ENCODE measurements at regions not wholly inside any gene's neighbourhood (a gene's known extent, or its start where the extent isn't known, plus 50 kb on each side); places are given as distances from the start of the nearest gene placed in this dataset.

DNA sequence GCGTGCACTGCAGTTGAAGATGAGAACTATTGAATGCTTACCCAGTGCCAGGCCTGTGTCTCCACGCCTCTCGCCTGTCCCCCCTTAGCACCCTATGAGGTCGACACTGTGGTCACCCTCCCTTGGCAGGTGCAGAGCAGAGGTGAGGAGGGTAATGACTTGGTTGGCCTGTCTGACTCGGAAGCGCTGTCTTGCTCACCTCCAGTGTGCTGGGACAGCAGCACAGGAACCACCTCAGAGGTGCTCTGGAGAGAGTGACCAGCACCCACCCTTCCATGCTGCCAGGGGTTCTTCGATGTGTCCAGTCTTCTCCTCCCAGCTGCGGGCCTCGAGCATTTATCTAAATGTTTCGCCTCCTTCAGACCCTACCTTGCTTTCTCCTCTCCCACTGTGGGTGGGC, 178.3 kb upstream of the IRX2 start:
- TF ChIP-seq POLR2A (IDR thresholded peaks at IDR 0.05) = no peak
- no peak for TF ChIP-seq CTCF (IDR thresholded peaks at IDR 0.05 in 4 of 5, conservative IDR thresholded peaks at IDR 0.05 in 1 of 5)
